Esophagus squamous epithelium (tissue), 5 donors: ENCODE measurements at regions not wholly inside any gene's neighbourhood (a gene's known extent, or its start where the extent isn't known, plus 50 kb on each side); places are given as distances from the start of the nearest gene placed in this dataset.

Source experiments
- DNase-seq: peaks from one replicate; lab custom pipeline; 2025; lab: John Stamatoyannopoulos, UW
- H3K27ac ChIP-seq, 4 donors: fragments of 200-600 bp; sonication (generic); one replicate each; pipeline ENCODE4 v1.5.1; 2016 to 2019; ENCODE audit warnings: mild to moderate bottlenecking in 1 of 4
- H3K27me3 ChIP-seq, 4 donors: fragments of 200-600 bp; sonication (generic); 1 replicate in 3 of 4; 2 replicates in 1 of 4; pipeline versions ENCODE4 v1.5.1 to v1.6.0; 2017 to 2021; ENCODE audit warnings: antibody characterized with exemption in 1 of 4
- H3K36me3 ChIP-seq, 3 donors: fragments of 200-600 bp; sonication (generic); one replicate each; pipeline ENCODE4 v1.5.1; 2016 to 2019
- H3K4me1 ChIP-seq, 3 donors: fragments of 200-600 bp; sonication (generic); one replicate each; pipeline ENCODE4 v1.5.1; 2017 to 2019
- H3K4me3 ChIP-seq, 4 donors: fragments of 200-600 bp; sonication (generic); 1 replicate in 3 of 4; 2 replicates in 1 of 4; pipeline ENCODE4 v1.5.1; 2016 to 2019; ENCODE audit warnings: mild to moderate bottlenecking in 2 of 4, moderate library complexity in 1 of 4
- H3K9me3 ChIP-seq, 3 donors: fragments of 200-600 bp; sonication (generic); one replicate each; pipeline ENCODE4 v1.5.1; 2016 to 2019
- CTCF ChIP-seq, 6 experiments: fragments of 450-650 bp in 4 of 6; fragments of 200-600 bp in 2 of 6; sonication (generic) in 2 of 6; IDR thresholded peaks; one replicate each; pipeline ENCODE4 v1.5.1; 2016 to 2019; ENCODE audit warnings: antibody characterized with exemption in 6 of 6, mild to moderate bottlenecking in 4 of 6, moderate library complexity in 4 of 6
- POLR2A ChIP-seq, 4 donors: fragments of 450-650 bp; IDR thresholded peaks; one replicate each; pipeline ENCODE4 v1.6.1; 2017; ENCODE audit warnings: antibody characterized with exemption in 4 of 4, mild to moderate bottlenecking in 4 of 4, moderate library complexity in 3 of 4
- WGBS, 2 donors: methylation state at CpG; one replicate each; pipeline ENCODE4 v1.1.5; 2018; 5-methylcytosine and 5-hydroxymethylcytosine counted together
- intact Hi-C: fragments of 100-400 bp; cut with DNase I; formaldehyde crosslinking; loops from one replicate; pipeline ENCODE4 v1.15.0; 2022
- donor health status: DM: yes; HTN: yes; CAD: no.

GRCh38 chrY:7275751-7276150 is 364.2 kb upstream of the AMELY start:
- intact Hi-C loops = no loop called here
- H3K9me3 ChIP-seq = no peaks in the 10 kb centered on the region
- no peak for DNase-seq
- no peaks in the 10 kb centered on the region for H3K36me3 ChIP-seq
- TF ChIP-seq CTCF (IDR thresholded peaks at IDR 0.05) (no peak), POLR2A (IDR thresholded peaks at IDR 0.05) (no peak)
- peak overlapping the region in 2 of 4 donors; percentile 91 to 92 for H3K27ac ChIP-seq
- H3K27me3 ChIP-seq = no peaks in the 10 kb centered on the region
- H3K4me1 ChIP-seq = peaks cover 0 to 58% (median 0%) of the 10 kb centered on the region in 3 donors
- H3K4me3 ChIP-seq = peak overlapping the region in 2 of 4 donors; percentile 77
- WGBS, 2 donors = no CpG with 5 or more reads among the region's 11 CpGs

- TF ChIP-seq POLR2A (IDR thresholded peaks at IDR 0.05) (no peak), CTCF (IDR thresholded peaks at IDR 0.05) (no peak)
- DNase-seq = no peak
- intact Hi-C loops = no loop called here
- Histone ChIP-seq H3K4me1 (peaks cover 0 to 53% (median 0%) of the 10 kb centered on the region in 3 donors), H3K27me3 (no peaks in the 10 kb centered on the region), H3K4me3 (peak overlapping the region in 2 of 4 donors; percentile 77), H3K9me3 (no peaks in the 10 kb centered on the region), H3K36me3 (no peaks in the 10 kb centered on the region), H3K27ac (peak overlapping the region in 2 of 4 donors; percentile 91 to 92)
- WGBS, 2 donors = no CpG with 5 or more reads among the region's 18 CpGs
These were observed 363.5 kb upstream of the AMELY start for GRCh38 chrY:7275014-7275413.

- no CpG with 5 or more reads among the region's 54 CpGs for WGBS, 2 donors
- H3K27ac ChIP-seq = peak overlapping the region in 2 of 4 donors; percentile 91 to 92
These were observed 362.9 kb upstream of the AMELY start for GRCh38 chrY:7274369-7274913.

GRCh38 chrY:7273587-7274203 is 362.1 kb upstream of the AMELY start:
- Histone ChIP-seq H3K27me3 (no peaks in the 10 kb centered on the region), H3K27ac (peak overlapping the region in 2 of 4 donors; percentile 91 to 92), H3K9me3 (no peaks in the 10 kb centered on the region), H3K36me3 (no peaks in the 10 kb centered on the region), H3K4me3 (peak overlapping the region in 2 of 4 donors; percentile 77), H3K4me1 (peaks cover 0 to 40% (median 0%) of the 10 kb centered on the region in 3 donors)
- no CpG with 5 or more reads among the region's 65 CpGs for WGBS, 2 donors
- TF ChIP-seq POLR2A (IDR thresholded peaks at IDR 0.05) (peak in 1 of 4 donors; percentile 58), CTCF (IDR thresholded peaks at IDR 0.05) (no peak)
- intact Hi-C loops = no loop called here
- DNase-seq = no peak

More at GRCh38 chrY:7274369-7274913, 362.9 kb upstream of the AMELY start:
- DNase-seq = no peak
- no peaks in the 10 kb centered on the region for H3K36me3 ChIP-seq
- TF ChIP-seq POLR2A (IDR thresholded peaks at IDR 0.05) (no peak), CTCF (IDR thresholded peaks at IDR 0.05) (no peak)
- H3K4me1 ChIP-seq = peaks cover 0 to 48% (median 0%) of the 10 kb centered on the region in 3 donors
- no peaks in the 10 kb centered on the region for H3K27me3 ChIP-seq
- peak overlapping the region in 2 of 4 donors; percentile 77 for H3K4me3 ChIP-seq
- H3K9me3 ChIP-seq = no peaks in the 10 kb centered on the region
- intact Hi-C loops = no loop called here

- intact Hi-C loops = no loop called here
- H3K36me3 ChIP-seq = no peaks in the 10 kb centered on the region
- DNase-seq = no peak
- no peak for TF ChIP-seq POLR2A (IDR thresholded peaks at IDR 0.05)
- peak in 2 of 6 experiments; percentile 50 to 60 for TF ChIP-seq CTCF (IDR thresholded peaks at IDR 0.05)
- peaks cover 0 to 38% (median 0%) of the 10 kb centered on the region in 3 donors for H3K4me1 ChIP-seq
- peak overlapping the region in 2 of 4 donors; percentile 91 to 92 for H3K27ac ChIP-seq
- no peaks in the 10 kb centered on the region for H3K9me3 ChIP-seq
- 0% methylated on average over 1 of the region's 24 CpGs; no CpG with 5 or more reads in 1 of the 2 donors for WGBS, 2 donors
- H3K27me3 ChIP-seq = no peaks in the 10 kb centered on the region
- H3K4me3 ChIP-seq = peak overlapping the region in 2 of 4 donors; percentile 77
These were observed 361.1 kb upstream of the AMELY start for GRCh38 chrY:7272556-7273195.
